ENCODE measurements at regions not wholly inside any gene's neighbourhood (a gene's known extent, or its start where the extent isn't known, plus 50 kb on each side); places are given as distances from the start of the nearest gene placed in this dataset.

- no peak for DNase-seq
Observed at GRCh38 chr17:15108992-15109391, 156.1 kb downstream of the PMP22 start.

DNA sequence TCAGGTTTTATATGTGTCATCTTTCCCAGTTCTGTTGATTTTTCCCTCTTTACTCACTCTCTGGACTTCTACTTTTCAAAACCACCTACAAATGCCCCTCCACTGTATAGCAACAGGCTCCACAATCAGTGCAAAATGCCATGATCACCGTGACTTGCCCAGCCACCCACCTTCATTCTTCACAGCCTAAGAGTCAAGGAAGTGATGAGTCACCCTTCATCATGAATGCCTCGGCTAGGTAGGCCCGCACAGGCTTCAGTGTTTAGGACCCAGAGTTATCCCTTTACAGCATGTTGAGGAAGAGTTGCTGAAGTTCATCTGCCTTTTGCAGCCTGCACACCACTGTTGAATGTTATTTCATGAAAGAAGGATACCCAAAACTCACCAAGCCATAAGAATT is 158.6 kb downstream of the PMP22 start:
- no peak for DNase-seq

DNA sequence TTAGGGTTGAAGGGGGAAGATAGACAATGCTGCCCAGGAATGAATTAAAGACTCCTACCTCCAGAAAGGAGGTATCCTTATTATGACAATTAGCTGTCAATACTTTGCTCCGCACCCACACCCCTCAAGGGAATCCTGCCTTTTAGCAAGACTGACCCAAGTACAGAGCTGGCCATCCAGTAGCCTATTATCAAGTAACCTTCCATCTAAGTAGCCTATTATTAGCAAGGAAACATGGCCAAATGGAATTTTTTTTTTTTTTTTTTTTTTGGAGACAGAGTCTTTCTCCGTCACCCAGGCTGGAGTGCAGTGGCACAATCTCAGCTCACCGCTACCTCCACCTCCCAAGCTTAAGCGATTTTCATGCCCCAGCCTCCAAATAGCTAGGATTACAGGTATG is 161.3 kb downstream of the PMP22 start:
- no peak for DNase-seq

DNA sequence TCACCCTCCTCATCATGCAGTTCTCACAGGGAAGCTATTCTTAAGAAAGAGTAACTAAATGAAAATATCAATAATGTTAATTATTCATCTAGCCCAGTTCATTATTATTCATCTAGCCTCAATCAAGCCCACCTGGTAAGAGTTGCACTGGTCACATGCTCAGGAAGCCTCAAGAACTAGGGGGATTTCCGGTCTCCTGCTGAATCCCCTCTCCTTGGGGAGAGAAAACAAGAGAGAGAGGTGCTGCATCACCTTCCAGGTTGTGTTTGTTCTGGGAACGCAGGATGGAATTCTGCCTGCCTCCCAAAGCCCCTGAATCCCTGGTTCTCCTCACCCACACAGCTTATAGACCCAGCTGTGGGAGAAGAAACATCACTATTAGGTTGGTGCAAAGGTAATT is 164.0 kb downstream of the PMP22 start:
- DNase-seq: no peak

DNA sequence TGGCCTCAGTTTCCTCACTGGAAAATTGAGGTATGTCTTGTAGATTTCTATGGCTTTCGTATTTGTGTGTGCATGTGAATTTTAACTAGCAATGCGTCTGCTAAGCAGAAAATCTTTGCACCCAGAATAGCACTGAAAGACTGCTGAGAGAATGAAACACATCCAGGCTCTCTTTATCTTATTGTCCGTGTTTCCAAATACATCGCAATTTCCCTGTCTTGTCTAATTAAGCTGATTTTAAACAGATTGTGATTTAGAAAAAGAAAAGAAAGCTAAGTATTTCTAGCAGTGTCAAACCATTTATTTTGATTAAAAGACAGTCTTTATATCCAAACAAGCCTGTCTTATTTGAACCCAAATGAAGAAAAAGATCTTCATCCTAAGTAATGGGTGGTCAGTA is 168.6 kb downstream of the PMP22 start:
- DNase-seq: no peak

GRCh38 chr17:15095935-15096334 is 169.2 kb downstream of the PMP22 start:
- DNase-seq: no peak

GRCh38 chr17:15092762-15093161 is 172.4 kb downstream of the PMP22 start:
- DNase-seq: no peak

DNA sequence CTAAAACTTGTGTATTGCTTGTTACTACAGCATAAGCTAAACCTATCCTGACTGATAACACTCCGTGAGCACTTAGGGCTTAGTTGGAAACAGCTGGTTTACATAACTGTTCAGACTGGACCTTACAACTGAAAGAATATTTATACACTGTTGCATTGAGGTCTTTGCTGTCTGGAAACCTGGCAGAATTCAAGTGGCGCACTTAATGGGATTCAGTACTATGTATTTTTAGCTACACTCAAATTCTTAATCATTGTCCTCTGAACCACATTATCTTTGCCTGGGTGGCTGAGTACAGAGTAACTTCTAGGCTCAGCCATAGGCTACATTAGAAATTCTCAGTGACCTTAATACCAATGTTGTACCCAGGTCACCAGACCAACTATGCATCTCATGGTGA is 172.9 kb downstream of the PMP22 start:
- no peak for DNase-seq

- DNase-seq: no peak
Observed at GRCh38 chr17:15091825-15092224, 173.3 kb downstream of the PMP22 start.

GRCh38 chr17:15090533-15090932 is 174.6 kb downstream of the PMP22 start:
- no peak for DNase-seq

DNA sequence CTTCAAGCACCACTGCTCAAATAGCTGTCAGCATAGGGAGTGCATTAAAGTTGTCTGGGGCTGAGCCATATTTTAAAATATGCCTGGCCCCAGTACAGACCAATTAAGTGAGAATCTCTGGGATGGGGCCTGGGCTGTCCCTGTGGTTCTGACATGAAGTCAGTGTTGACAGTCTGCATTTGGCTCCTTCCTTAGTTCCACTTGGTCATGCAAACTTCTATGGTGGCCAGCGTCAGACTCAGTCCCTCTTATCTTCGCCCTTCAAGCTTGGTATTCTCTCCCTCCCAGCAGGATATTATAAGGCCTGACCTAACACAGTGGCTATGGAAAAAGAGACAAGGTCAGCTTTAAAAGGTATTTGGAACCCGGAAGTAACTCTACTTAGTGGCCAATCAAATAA is 177.2 kb downstream of the PMP22 start:
- DNase-seq: no peak

DNA sequence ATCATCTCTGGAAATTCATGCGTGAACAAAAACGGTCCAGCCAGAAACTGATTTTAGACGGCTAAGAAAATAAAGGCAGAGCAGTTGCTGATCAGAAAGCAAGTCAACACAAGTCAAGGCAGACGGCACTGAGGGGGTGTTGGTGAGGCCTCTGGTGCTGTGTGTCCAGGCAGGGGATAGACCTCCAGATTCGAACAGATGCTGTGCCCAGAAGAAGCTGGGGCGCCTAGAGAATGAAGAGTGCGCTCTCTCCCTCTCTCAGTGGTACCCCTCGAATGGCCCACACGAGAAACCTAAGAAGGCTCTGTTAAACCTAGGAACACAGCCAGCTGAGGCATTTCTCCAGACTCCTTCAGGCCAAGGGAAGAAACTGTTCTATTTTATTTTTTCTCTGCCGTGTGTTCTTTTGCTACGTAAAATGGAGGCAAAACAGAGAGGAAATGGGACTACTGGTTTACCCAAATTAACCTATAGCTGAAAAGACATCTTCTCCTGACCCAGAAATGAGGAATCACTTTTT is 178.3 kb downstream of the PMP22 start:
- DNase-seq: no peak

GRCh38 chr17:15085890-15086677 is 179.0 kb downstream of the PMP22 start:
- no peak for DNase-seq

GRCh38 chr17:15083225-15083624 is 181.9 kb downstream of the PMP22 start:
- DNase-seq: no peak

DNA sequence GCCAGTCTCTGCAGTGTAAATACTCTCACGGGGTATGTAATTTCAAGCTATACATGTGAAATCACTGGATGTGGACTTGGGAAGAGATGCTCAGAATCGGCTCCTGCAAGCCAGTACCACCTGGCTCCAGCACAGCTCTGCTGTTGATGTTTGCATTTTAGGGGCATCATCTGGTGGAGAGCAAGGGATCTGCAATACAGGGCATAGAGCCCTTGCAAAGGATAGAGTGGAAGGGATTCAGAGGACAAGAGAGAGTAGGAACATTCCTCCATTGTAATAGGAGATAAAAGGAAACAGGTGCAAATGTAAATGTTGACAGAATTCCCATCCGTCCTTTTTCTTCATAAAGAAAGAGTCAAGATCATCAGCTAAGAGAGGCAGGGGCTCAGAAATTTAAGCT is 184.1 kb downstream of the PMP22 start:
- DNase-seq: no peak

GRCh38 chr17:15078570-15078969 is 186.6 kb downstream of the PMP22 start:
- DNase-seq: no peak

DNA sequence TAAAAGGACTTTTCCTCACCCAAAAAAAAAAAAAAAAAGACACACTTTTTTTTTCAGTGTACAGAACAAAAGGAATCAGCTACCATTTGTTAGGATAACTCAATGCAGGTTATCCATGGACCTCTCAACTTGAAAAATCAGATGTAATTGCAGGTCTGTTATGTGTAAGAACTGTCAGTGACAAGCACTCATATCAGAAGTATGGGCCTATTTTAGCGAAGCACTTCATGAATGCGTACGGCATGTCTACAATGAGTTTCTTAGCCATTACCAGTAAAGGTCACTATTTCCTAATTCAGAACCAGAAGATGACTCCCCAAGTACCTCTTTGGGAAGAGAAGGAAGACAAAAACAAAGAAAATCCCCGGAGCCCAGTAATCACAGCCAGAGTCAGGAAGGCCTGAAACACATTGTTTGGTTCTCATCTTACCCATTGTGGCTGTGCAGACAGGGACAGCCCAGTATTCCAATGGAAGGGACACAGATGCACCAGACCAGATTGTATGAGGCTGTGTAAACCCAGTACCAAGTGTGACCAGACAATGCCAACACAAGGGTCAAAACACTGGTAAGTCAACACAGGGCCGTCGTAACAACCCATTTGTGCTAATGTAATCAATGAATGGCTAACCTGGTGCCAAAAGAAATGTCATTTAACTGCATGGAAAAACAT is 188.0 kb downstream of the PMP22 start:
- no peak for DNase-seq

GRCh38 chr17:15051933-15052332 is 213.2 kb downstream of the PMP22 start:
- DNase-seq: no peak

- no peak for DNase-seq
Observed at GRCh38 chr17:15049795-15050160, 215.3 kb downstream of the PMP22 start.

- no peak for DNase-seq
Observed at GRCh38 chr17:15048933-15049794, 216.0 kb downstream of the PMP22 start.

DNA sequence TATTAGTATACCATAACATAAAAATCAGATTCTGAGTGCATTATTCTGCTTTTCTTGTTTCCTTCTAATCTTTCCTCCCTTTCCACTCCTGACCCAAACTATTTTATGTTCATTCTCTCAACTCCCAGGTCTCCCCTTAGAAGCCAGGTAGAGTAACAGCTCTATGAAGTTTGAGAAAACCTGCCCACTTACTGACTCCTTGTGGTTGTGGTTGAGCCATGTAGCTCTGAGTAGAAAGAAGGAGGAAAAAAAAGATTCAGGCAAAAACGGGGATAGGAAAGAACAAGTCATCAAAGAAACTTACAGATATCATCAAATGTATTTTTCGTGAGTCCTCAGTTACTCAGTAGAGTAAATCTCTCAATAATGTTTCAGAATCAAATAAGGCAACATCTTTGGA is 216.7 kb downstream of the PMP22 start:
- DNase-seq: no peak

DNA sequence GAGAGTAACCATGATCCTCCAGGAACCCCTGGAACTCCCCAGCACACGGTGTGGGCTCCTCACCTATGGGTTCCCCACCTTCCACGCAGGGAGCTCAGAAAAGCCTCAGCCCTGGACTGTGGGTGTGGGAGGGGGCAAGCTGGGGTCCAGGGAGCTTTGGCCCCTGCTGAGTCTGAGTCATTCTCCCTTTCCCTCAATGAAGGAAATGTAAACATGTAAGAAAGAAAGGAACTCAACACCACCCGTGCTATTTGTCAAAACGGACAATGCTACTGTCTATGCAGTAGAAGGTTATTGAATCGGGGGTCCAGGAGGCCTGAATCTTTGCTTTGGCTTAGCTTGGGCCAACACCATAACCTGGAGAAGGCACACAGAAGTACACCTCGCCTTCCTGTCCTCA is 222.8 kb downstream of the PMP22 start:
- no peak for DNase-seq

- no peak for DNase-seq
Observed at GRCh38 chr17:15039366-15039765, 225.8 kb downstream of the PMP22 start.

DNA sequence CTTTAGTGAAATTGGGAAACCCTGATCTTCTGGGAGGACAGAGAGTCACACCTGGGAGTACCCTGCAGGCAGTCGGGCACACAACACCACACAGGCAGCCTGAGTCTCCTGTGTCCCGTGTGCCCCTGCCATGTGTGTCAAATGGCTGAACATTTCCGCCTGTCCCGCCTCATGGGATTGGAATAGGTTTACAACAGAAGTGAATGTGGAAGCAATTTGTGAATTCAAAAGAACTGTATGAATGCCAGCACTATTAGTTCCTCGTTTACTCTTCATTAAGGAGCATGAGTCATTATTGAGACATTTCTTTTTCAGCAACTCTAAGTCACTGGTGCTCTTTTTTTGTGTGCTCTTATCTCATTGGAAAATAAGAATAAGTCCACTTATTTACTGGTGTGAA is 226.5 kb downstream of the PMP22 start:
- no peak for DNase-seq

Measured in activated CD4-positive, alpha-beta T cell treated with anti-CD3 and anti-CD28 coated beads, Interleukin-2, amount 50 U/mL, for 48 hours (primary cell).